Endodermal cell (in vitro differentiated cells): ENCODE measurements at regions not wholly inside any gene's neighbourhood (a gene's known extent, or its start where the extent isn't known, plus 50 kb on each side); places are given as distances from the start of the nearest gene placed in this dataset.

Experiments
- DNase-seq: peaks from one replicate; pipeline ENCODE4 v3.0.0-alpha.2; 2017
- H3K27ac ChIP-seq: 2 replicates; pipeline ENCODE4 v1.5.1; 2013; ENCODE audit warnings: mild to moderate bottlenecking, low read depth, low read length, moderate library complexity
- H3K27me3 ChIP-seq: 2 replicates; pipeline ENCODE4 v1.6.1; 2013; ENCODE audit warnings: mild to moderate bottlenecking, low read length, moderate library complexity; ENCODE audit not compliant: insufficient read depth, control insufficient read depth, poor library complexity, severe bottlenecking
- H3K36me3 ChIP-seq: 2 replicates; pipeline ENCODE4 v1.7.0; 2013; ENCODE audit warnings: mild to moderate bottlenecking, low read length, moderate library complexity; ENCODE audit not compliant: control insufficient read depth, insufficient read depth
- H3K4me1 ChIP-seq: one replicate; pipeline ENCODE4 v1.7.0; 2013; ENCODE audit warnings: low read length; ENCODE audit not compliant: control insufficient read depth, insufficient read depth
- H3K4me3 ChIP-seq: 2 replicates; pipeline ENCODE4 v1.5.1; 2013; ENCODE audit warnings: mild to moderate bottlenecking, low read length, moderate library complexity
- H3K9ac ChIP-seq: 2 replicates; pipeline ENCODE4 v1.6.1; 2013; ENCODE audit warnings: mild to moderate bottlenecking, low read length, moderate library complexity; ENCODE audit not compliant: poor library complexity, severe bottlenecking; ENCODE audit errors: extremely low read depth
- H3K9me3 ChIP-seq: 2 replicates; pipeline ENCODE4 v1.6.1; 2013; ENCODE audit warnings: mild to moderate bottlenecking, low read length, moderate library complexity; ENCODE audit not compliant: control insufficient read depth
- H3K27ac Mint-ChIP-seq: 2 replicates; pipeline ENCODE4 v1.8.0; 2020; ENCODE audit warnings: mixed read lengths
- H3K27me3 Mint-ChIP-seq: 2 replicates; pipeline ENCODE4 v1.8.0; 2021; ENCODE audit warnings: mild to moderate bottlenecking, mixed read lengths; ENCODE audit not compliant: insufficient read depth
- H3K36me3 Mint-ChIP-seq: 2 replicates; pipeline ENCODE4 v1.8.0; 2020; ENCODE audit warnings: low read depth, mixed read lengths
- H3K4me1 Mint-ChIP-seq: 2 replicates; pipeline ENCODE4 v1.8.0; 2020; ENCODE audit warnings: mixed read lengths
- H3K4me3 Mint-ChIP-seq: 2 replicates; pipeline ENCODE4 v1.8.0; 2020; ENCODE audit warnings: mild to moderate bottlenecking, moderate library complexity, mixed read lengths
- H3K9me3 Mint-ChIP-seq: 2 replicates; pipeline ENCODE4 v1.8.0; 2020; ENCODE audit warnings: mild to moderate bottlenecking, mixed read lengths
- WGBS, 2 experiments: methylation state at CpG; one replicate each; pipeline versions ENCODE4 v1.1.5 to v1.1.7; 2013; ENCODE audit warnings: missing lambda C conversion rate in 2 of 2, mixed read lengths in 1 of 2; ENCODE audit not compliant: insufficient coverage in 1 of 2, insufficient read length in 1 of 2; 5-methylcytosine and 5-hydroxymethylcytosine counted together
- TF ChIP-seq, protein P1 (sequence below): fragments of 200-600 bp; sonication (generic); conservative IDR thresholded peaks from 2 replicates; pipeline ENCODE4 v1.5.0; 2021; ENCODE audit warnings: antibody characterized with exemption, mild to moderate bottlenecking

DNA sequence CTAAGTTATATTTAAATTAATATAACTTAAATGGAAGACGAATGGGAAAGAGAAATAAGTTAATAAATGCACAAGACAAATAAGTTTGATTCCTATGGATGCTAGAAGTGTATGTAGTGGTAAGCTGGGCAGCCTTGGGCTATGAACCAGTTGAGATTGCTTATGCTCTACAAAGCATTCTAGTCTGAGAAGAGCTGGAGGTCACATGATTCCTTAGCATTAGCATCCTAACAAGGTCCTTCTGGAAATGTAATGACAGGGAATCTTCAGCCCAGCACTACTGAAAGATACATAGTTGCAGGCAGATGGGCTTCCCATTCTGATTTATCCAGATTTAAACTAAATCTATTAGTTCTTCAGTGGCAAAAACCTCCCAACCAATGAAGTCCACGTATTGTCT, 102.3 kb upstream of the ESRRG start:
- DNase-seq: no peak
- Mint-ChIP-seq H3K9me3 (no peaks in the 10 kb centered on the region), H3K27me3 (peaks cover 26% of the 10 kb centered on the region), H3K4me3 (no peak overlapping the region), H3K27ac (no peak overlapping the region), H3K36me3 (no peaks in the 10 kb centered on the region), H3K4me1 (peaks cover 42% of the 10 kb centered on the region)
- TF ChIP-seq, protein P1, sequence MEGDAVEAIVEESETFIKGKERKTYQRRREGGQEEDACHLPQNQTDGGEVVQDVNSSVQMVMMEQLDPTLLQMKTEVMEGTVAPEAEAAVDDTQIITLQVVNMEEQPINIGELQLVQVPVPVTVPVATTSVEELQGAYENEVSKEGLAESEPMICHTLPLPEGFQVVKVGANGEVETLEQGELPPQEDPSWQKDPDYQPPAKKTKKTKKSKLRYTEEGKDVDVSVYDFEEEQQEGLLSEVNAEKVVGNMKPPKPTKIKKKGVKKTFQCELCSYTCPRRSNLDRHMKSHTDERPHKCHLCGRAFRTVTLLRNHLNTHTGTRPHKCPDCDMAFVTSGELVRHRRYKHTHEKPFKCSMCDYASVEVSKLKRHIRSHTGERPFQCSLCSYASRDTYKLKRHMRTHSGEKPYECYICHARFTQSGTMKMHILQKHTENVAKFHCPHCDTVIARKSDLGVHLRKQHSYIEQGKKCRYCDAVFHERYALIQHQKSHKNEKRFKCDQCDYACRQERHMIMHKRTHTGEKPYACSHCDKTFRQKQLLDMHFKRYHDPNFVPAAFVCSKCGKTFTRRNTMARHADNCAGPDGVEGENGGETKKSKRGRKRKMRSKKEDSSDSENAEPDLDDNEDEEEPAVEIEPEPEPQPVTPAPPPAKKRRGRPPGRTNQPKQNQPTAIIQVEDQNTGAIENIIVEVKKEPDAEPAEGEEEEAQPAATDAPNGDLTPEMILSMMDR: no peak
- no peaks in the 10 kb centered on the region for H3K9me3 ChIP-seq
- no peaks in the 10 kb centered on the region for H3K36me3 ChIP-seq
- H3K4me1 ChIP-seq: no peaks in the 10 kb centered on the region
- H3K27ac ChIP-seq: no peak overlapping the region
- no peak overlapping the region for H3K9ac ChIP-seq
- no peaks in the 10 kb centered on the region for H3K27me3 ChIP-seq
- no peak overlapping the region for H3K4me3 ChIP-seq
- 95 to 100% methylated on average over 1 to 2 of the region's 2 CpGs for WGBS, 2 experiments

DNA sequence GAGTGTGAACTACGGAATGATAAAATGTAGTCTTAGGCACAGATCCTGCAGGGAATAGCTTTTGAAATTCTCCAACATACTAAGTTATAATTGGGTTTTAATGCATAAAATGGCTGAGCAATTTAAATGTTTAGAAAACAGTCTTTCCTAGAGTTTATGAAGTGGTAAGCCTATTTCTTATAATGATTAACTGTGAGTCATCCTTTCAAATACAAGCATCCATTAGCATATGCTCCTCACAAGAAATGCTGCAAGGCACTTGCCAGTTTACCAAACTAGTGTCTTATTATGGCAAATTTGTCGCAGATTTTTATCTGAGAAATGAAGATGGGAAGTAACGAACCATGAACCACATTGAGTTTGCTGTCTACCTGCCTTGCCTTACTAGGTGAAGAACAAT, 101.3 kb upstream of the ESRRG start:
- Histone ChIP-seq H3K4me3 (no peak overlapping the region), H3K27me3 (no peaks in the 10 kb centered on the region), H3K9me3 (no peaks in the 10 kb centered on the region), H3K4me1 (no peaks in the 10 kb centered on the region), H3K9ac (no peak overlapping the region), H3K27ac (no peak overlapping the region), H3K36me3 (no peaks in the 10 kb centered on the region)
- no peak overlapping the region for H3K4me3 Mint-ChIP-seq
- no peak for DNase-seq
- H3K36me3 Mint-ChIP-seq: no peaks in the 10 kb centered on the region
- peaks cover 26% of the 10 kb centered on the region for H3K27me3 Mint-ChIP-seq
- TF ChIP-seq, protein P1: no peak
- no peak overlapping the region for H3K27ac Mint-ChIP-seq
- 100% methylated on average over 1 to 3 of the region's 3 CpGs for WGBS, 2 experiments
- no peaks in the 10 kb centered on the region for H3K9me3 Mint-ChIP-seq
- peaks cover 50% of the 10 kb centered on the region for H3K4me1 Mint-ChIP-seq

DNA sequence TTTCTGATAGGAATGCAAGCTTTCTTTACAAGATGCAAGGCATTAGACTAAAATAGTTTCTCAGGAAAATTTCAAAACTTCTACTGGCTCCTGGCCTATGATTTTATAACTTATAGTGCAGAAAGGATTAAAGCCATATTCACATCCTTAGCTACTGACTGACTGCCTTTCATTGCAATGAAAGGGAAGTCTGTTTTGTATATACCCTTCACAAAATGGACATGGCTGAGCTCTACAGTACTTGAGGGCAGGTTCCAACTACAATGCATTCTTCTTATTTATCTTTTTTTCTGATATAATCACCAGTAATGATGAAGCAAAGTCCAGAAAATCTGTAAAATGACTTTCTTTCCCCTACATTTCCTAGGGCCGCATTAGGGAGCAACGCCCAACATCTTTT, 100.5 kb upstream of the ESRRG start:
- TF ChIP-seq, protein P1: no peak
- Mint-ChIP-seq H3K9me3 (no peaks in the 10 kb centered on the region), H3K27me3 (peaks cover 26% of the 10 kb centered on the region), H3K36me3 (no peaks in the 10 kb centered on the region), H3K4me3 (no peak overlapping the region), H3K27ac (no peak overlapping the region), H3K4me1 (peaks cover 55% of the 10 kb centered on the region)
- Histone ChIP-seq H3K9ac (no peak overlapping the region), H3K4me1 (no peaks in the 10 kb centered on the region), H3K36me3 (no peaks in the 10 kb centered on the region), H3K27me3 (no peaks in the 10 kb centered on the region), H3K27ac (no peak overlapping the region), H3K9me3 (no peaks in the 10 kb centered on the region), H3K4me3 (no peak overlapping the region)
- 100% methylated on average over 2 of the region's 2 CpGs; no CpG with 5 or more reads in 1 of the 2 experiments for WGBS, 2 experiments
- no peak for DNase-seq
